HFFc6 (cell line): ENCODE measurements at regions not wholly inside any gene's neighbourhood (a gene's known extent, or its start where the extent isn't known, plus 50 kb on each side); places are given as distances from the start of the nearest gene placed in this dataset.

Experiments
- DNase-seq: peaks from one replicate; pipeline ENCODE4 v3.0.0-alpha.2; 2018
- H3K27ac Mint-ChIP-seq: 2 replicates; pipeline ENCODE4 v1.8.0; 2020; ENCODE audit warnings: mild to moderate bottlenecking, mixed read lengths
- H3K27me3 Mint-ChIP-seq: 2 replicates; pipeline ENCODE4 v1.8.0; 2021; ENCODE audit warnings: mild to moderate bottlenecking, moderate library complexity, mixed read lengths; ENCODE audit not compliant: insufficient read depth
- H3K36me3 Mint-ChIP-seq: 2 replicates; pipeline ENCODE4 v1.8.0; 2021; ENCODE audit warnings: low read depth, mixed read lengths
- H3K4me1 Mint-ChIP-seq: 2 replicates; pipeline ENCODE4 v1.8.0; 2020; ENCODE audit warnings: low read depth, mixed read lengths
- H3K4me3 Mint-ChIP-seq: 2 replicates; pipeline ENCODE4 v1.8.0; 2020; ENCODE audit warnings: mild to moderate bottlenecking, moderate library complexity, mixed read lengths
- H3K9me3 Mint-ChIP-seq: 2 replicates; pipeline ENCODE4 v1.8.0; 2020; ENCODE audit warnings: mild to moderate bottlenecking, mixed read lengths
- TF ChIP-seq, protein P1 (sequence below): fragments of 200-600 bp; sonication (generic); IDR thresholded peaks from 2 replicates; pipeline ENCODE4 v1.5.0; 2021; ENCODE audit warnings: antibody characterized with exemption, mild to moderate bottlenecking

GRCh38 chr21:17730782-17731181 lies 88.4 kb downstream of the C21orf91 start:
- Mint-ChIP-seq H3K9me3 (no peaks in the 10 kb centered on the region), H3K36me3 (no peaks in the 10 kb centered on the region), H3K4me3 (no peak overlapping the region), H3K4me1 (peaks cover 5% of the 10 kb centered on the region; the same call in 1 of the 2 replicates), H3K27ac (no peak overlapping the region), H3K27me3 (peaks cover 7% of the 10 kb centered on the region)
- TF ChIP-seq, protein P1, sequence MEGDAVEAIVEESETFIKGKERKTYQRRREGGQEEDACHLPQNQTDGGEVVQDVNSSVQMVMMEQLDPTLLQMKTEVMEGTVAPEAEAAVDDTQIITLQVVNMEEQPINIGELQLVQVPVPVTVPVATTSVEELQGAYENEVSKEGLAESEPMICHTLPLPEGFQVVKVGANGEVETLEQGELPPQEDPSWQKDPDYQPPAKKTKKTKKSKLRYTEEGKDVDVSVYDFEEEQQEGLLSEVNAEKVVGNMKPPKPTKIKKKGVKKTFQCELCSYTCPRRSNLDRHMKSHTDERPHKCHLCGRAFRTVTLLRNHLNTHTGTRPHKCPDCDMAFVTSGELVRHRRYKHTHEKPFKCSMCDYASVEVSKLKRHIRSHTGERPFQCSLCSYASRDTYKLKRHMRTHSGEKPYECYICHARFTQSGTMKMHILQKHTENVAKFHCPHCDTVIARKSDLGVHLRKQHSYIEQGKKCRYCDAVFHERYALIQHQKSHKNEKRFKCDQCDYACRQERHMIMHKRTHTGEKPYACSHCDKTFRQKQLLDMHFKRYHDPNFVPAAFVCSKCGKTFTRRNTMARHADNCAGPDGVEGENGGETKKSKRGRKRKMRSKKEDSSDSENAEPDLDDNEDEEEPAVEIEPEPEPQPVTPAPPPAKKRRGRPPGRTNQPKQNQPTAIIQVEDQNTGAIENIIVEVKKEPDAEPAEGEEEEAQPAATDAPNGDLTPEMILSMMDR, result no peak
- DNase-seq, result no peak

GRCh38 chr21:17729455-17729854 lies 89.7 kb downstream of the C21orf91 start:
- peaks cover 8% of the 10 kb centered on the region for H3K27me3 Mint-ChIP-seq
- no peak for DNase-seq
- no peak overlapping the region for H3K27ac Mint-ChIP-seq
- H3K4me1 Mint-ChIP-seq, result peaks cover 5% of the 10 kb centered on the region; the same call in 1 of the 2 replicates
- H3K36me3 Mint-ChIP-seq, result no peaks in the 10 kb centered on the region
- TF ChIP-seq, protein P1, result no peak
- H3K9me3 Mint-ChIP-seq, result no peaks in the 10 kb centered on the region
- no peak overlapping the region for H3K4me3 Mint-ChIP-seq

DNA sequence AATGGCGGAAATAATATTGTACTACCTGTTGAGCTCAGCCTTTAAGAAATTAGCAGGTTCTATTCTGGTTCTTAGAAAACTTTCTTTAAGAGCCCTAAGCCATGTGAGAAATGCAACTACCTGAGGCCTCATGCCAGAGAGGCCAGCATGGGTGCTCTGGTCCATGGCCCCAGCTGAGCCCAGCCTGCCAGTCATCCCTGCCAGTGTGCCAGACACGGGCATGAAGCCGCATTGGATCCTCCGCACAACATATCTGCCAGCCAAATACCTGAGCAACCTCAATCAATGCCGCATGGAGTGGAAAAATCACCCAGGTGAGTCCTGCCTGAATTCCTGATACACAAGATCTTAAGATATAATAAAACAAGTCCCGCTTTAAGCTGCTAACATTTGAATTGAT lies 91.8 kb downstream of the C21orf91 start:
- no peaks in the 10 kb centered on the region for H3K36me3 Mint-ChIP-seq
- no peak overlapping the region for H3K4me3 Mint-ChIP-seq
- TF ChIP-seq, protein P1, result no peak
- peaks cover 5% of the 10 kb centered on the region; the same call in 1 of the 2 replicates for H3K4me1 Mint-ChIP-seq
- no peaks in the 10 kb centered on the region for H3K9me3 Mint-ChIP-seq
- no peak overlapping the region for H3K27ac Mint-ChIP-seq
- H3K27me3 Mint-ChIP-seq, result peaks cover 6% of the 10 kb centered on the region
- DNase-seq, result no peak

DNA sequence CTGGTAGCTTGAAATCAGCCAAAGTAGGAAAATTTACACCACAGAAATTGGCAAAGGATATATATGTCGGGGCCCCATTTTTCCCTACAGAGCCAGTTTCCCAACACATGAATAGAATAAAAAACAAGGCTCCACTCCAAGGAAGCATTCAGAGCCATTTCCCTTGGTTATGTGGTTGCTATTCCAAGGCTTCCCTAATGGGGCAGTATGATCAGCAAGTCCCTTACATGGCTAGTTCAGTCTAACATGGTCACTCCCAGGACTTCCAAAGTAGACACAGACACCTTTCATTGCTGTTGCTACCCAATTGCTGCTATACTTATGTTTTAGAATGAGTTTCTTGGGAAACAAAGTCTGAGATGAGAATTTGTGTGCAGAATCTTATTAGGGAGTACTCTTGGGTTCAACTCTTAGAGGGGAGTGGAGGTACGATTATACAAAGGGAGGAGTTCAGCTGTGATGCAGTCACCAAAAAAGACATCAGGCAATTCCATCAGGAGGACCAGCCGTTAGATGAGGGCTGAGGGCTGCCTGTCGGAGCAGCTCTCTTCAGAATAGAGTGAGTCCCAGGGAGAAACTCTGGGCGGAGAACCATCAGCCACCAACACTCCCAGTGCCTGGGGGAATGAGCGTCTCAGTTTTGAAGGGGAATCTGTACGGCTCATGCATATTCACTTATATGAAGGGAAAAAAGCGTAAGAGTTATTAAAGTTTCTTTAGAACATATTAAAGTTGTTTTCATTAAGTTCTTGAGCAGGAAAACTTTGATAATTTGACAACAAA lies 92.9 kb downstream of the C21orf91 start:
- TF ChIP-seq, protein P1, result peak; percentile 45
- Mint-ChIP-seq H3K27me3 (peaks cover 6% of the 10 kb centered on the region), H3K4me1 (peaks cover 15% of the 10 kb centered on the region), H3K9me3 (no peaks in the 10 kb centered on the region), H3K27ac (no peak overlapping the region), H3K4me3 (no peak overlapping the region), H3K36me3 (no peaks in the 10 kb centered on the region)
- peak; percentile 24 for DNase-seq

DNA sequence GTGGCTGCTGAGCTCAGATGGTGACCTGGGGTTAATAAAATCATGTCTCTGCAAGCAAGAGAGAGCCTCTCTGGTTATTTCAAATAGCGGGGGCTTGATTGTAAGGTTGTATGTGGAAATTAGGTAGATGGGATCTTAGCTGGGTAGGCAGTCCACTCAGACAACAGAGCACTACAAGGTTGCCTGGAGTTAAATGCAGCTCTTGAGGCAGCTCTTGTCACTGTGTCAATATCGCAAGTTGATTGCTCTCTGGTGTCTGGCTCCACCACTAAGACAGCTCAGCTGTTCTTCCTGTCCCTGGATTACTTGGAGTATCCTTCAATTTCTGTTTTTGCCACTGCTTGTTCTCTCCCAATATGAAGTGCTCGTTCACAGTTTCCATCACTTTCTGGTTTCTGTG lies 93.8 kb downstream of the C21orf91 start:
- DNase-seq, result no peak
- peaks cover 12% of the 10 kb centered on the region for H3K4me1 Mint-ChIP-seq
- no peaks in the 10 kb centered on the region for H3K36me3 Mint-ChIP-seq
- TF ChIP-seq, protein P1, result no peak
- H3K27me3 Mint-ChIP-seq, result peaks cover 6% of the 10 kb centered on the region
- no peak overlapping the region for H3K4me3 Mint-ChIP-seq
- H3K27ac Mint-ChIP-seq, result no peak overlapping the region
- H3K9me3 Mint-ChIP-seq, result no peaks in the 10 kb centered on the region
